GM19324 (cell line): ENCODE measurements at regions not wholly inside any gene's neighbourhood (a gene's known extent, or its start where the extent isn't known, plus 50 kb on each side); places are given as distances from the start of the nearest gene placed in this dataset.

Experiments used
- ATAC-seq: cut with Tn5 transposase; IDR thresholded peaks from one replicate; pipeline ENCODE4 v1.9.1; 2021; ENCODE audit warnings: mild to moderate bottlenecking, moderate library complexity; ENCODE audit not compliant: unreplicated experiment, low FRiP score

DNA sequence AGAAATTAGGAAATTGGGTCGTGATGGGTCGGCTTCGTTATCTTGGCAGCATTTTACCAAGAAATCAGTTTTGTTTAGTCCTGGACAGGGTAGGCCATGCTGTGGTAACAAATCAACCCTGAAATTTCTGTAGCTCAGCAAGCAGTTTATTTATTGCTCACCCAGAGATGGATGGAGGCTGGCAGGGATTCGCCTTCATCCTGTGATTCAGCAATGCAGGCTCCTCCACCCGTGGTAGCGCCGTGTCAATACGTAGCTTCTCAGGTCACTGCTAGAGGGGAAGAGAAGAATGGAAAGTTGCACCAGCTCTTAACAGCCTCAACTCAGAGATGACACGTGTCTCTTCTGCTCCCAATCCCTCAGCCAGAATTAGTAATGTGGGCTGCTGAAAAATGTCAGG is 157.0 kb upstream of the SGK1 start:
- no peak for ATAC-seq

DNA sequence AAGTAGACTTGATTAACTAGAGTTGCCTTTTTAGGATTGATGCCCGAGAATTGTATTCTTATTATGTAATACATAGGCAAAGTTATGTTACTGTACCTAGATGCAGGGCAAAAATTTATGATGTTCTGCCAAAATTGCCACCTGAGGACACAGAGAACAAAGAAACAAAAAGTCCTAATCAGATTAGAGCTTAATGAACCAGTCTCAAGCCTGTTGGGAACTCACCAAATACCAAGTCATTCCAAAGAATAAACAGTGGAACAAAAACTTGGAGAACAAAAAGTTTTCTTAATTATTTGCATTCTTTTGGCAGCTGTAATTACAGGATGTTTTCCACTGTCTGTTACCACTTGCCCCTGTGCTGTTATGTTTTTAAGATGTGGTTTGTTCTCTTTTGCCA is 154.7 kb upstream of the SGK1 start:
- no peak for ATAC-seq

DNA sequence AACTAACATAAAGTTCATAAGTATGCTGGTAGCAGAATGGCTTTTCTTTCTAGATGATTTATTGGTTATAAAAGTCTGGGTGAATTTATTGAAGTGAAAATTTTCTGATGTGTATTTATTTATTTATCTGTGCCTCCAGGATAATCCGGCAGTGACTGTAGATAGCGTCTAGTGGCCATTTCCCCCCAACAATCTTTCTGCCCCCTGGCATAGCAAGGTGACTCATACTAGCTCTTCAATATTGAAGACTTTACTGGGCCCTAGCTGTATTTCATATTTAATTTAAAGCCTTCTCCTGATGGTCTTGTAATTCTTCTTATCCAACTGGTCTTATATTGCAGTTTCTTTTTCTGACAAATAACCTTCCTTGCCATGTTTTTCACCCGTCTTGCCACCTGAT is 154.1 kb upstream of the SGK1 start:
- no peak for ATAC-seq

DNA sequence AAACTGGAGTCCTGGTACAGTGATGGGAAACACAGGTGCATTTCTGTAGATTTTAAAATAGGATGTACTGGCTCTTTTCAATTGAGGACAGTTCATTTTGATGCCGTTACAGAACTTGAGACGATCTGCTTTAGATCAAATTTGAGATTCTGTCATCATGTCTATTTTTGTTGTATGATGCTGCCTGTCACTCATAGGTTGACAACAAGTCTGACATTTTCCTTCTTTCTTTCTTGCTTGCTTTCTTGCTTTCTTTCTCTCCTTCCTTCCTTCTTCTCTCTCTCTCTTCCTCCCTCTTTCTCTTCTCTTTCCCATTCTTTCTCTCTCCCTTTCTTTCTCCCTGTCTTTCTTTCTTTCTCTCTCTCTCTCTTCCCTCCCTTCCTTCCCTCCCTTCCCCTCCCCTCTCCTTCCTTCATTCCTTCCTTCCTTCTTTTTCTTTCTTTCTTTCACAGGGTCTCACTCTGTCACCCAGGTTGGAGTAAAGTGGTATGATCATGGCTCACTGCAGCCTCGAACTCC is 152.6 kb upstream of the SGK1 start:
- no peak for ATAC-seq

DNA sequence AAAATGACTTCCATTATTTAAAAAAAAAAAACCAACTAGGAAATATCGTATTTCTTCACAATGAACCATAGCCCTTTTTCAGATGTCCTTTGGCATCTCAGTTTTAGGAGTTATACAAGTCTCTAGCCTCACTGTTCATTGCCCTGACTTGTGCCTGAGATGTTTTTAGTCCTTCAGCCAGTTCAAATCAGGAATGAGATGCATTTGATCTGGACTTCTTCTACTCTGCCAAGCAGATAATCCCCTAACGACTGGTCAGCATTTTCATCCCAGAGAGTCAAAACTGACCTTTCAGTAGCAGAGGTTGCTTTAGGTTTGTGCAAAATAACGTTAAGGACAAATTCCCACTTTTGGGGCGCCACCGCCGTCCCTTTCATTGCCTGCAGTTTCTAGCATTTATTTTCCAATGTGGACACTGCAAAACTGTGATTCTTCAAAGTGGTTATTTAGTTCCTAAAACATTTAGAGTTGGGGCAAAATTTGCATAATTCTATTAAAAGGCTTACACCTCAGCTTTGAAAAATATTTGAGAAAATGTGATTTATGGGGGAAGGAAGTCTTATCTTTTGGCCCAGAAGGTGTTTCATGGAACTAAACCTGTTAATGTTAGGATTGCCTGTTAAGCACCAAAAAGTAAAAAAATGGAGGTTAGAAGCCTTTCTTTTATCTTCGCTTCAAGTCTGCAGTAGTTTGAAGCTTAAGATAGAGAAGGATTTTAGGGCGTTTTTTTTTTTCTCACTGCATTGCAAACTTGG is 152.0 kb upstream of the SGK1 start:
- no peak for ATAC-seq

DNA sequence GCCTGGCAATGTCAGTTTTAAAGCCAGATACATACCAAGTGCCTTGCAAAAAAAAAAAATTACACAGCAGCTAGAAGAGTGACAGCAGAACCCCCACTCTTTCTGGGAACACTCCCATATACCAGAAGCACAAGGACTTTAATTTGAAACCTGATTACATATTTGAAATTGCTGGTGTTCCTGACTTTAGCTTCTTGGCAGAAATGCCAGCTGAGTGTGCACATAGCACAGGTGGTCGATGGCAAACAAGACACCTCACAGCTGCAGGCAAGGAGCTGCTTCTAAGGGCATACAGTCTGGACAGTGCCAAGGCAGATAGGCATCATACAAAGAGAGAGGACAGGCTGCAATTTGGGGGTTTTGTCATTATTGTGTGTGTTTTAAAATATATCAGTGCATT is 150.7 kb upstream of the SGK1 start:
- no peak for ATAC-seq

DNA sequence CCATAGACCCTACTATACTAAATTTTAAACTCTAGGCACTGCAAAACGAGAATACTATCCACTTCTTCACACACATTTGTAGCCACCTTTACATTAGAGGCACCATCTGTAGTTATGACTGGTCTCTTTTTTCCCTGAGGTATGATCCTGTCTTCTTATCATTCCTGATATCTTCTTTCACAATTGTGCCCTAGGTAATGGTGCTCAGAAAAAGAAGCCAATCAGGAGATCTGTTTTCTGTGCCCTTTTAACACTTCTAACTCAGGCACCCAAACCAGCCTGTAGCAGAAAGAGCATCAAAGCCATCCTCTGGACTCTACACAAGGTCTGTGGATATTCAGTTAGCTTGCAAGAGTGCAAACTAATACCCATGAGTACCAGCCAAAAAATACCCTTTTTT is 149.7 kb upstream of the SGK1 start:
- ATAC-seq, result no peak

DNA sequence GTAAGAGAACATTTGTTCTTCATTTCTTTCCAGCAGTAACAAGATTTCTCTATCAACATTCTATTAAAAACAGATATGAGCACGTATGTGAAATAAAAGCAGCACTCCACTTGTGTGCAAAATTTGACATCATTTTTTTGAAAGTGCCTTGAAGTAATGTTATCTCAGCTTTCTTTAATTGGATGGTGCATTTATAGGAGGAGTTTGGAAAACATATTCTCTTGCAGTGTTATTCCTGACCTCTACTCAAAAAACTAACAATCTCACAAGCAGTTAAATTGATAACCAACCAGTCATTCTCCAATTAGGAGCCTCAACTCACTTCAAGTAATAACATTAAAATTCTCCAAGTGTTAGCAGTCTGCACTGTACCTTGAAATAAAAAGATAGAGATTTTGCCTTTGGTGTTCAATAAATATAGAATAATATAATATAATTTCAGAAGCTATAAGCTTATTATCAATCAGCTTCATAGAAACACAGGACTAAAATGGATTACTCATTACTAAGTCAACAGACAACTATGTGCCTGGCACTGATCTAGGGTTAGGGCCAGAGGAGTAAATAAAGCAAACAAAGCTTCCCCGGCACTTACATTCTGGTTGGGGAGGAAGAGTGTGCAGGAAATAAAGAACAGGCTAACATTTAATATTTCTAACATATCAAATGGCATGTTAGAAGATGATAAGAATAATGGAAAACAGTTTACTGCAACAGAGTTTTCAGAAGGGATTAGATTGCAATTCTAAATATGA is 149.0 kb upstream of the SGK1 start:
- ATAC-seq, result no peak

DNA sequence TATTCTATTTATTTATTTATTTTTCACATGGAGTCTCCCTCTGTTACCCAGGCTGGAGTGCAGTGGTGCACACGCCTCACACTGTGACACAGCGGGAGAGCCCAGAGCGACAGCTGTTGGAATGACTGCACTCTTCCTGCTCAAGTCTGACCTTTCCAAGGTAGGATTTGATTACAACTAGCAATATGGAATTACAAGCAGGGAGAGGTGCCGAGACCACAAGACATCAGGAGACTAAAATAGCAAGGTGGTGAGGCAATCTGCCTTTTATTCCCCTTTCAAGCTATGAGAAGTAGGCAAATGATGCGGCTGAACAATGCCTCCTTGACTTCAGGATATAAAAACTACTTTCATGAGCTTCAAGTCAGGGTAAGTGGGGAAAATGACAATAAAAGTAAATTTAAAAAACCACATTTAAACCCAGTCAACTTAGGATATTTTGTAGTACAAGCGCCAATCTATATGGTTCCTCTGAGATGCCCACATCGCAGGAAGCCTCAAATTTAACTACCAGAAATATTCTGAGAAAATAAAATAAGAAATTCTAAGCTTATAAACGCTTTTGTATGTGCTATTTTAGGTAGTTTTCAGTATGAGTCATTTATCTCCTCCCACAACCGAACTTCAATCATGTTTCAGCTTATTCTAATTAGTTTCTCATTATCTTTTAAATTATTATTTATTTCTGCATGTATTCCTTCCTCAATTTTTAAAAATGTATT is 146.9 kb upstream of the SGK1 start:
- ATAC-seq, result no peak

DNA sequence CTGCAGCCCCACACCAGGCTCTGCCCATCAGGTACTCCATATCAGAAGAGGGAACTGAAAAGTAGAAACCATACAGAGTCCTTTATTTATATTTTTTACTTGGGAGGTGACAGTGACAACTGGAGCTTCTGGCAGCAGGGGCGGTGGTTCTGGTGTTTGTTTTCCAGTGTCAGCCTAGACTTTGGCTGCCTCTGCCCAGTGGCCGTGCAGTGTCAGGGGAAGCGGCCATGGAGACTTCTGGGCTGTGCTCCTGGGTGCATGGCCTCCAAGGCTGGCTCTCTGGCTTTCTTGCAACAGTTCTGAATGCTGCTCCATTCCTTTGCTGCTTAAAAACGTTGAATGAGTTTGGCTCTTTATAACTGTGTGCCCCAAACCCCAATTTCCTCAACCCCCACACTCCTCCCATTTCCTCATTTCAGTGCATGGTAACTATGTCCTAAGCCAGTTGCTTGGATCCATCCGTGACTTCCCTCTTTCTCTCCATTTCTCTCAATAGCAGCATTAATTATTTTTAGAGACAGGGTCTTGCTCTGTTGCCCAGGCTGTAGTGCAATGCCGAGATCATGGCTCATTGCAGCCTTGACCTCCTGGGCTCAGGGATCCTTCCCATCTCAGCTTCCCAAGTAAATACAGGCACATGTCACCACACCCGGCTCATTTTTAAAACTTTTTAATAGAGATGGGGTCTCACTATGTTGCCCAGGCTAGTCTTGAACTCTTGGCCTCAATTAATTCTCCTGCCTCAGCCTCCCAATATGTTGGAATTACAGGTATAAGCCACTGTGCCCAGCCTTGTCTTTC is 141.1 kb upstream of the SGK1 start:
- ATAC-seq, result no peak

DNA sequence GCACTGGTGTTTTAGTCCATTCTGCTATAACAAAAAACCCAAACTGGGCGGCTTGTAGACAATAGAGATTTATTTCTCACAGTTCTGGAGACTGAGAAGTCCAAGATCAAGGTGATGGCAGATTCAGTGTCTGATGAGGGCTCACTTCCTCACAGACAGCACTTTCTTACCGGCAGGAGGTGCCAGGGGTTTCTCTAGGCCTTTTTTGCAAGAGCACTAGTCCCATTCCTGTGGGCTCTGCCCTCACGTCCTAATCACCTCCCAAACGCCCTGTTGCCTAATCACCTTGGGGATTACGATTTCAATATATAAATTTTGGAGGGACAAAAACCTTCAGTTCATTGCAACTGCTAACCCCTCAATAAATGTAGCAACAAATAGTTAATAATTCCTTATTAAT is 140.0 kb upstream of the SGK1 start:
- no peak for ATAC-seq

DNA sequence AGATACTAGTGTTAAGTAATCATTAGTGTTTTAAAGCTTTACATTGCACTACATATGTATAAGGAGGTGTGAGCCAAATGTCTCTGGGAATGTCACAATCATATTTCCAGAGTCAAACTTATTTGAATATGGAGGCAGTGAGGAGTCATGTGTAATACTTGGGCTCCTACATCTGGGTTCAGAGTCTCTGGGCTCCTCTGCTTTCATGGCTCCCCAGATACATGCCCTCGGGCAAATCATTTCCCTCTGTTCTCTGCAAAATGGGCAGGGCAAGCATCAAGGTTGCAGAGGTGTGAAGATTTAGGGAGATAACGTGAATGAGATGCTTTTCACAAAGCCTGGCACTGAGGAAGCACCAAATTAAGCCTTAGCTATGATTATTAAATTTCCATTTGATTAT is 138.3 kb upstream of the SGK1 start:
- ATAC-seq, result no peak

DNA sequence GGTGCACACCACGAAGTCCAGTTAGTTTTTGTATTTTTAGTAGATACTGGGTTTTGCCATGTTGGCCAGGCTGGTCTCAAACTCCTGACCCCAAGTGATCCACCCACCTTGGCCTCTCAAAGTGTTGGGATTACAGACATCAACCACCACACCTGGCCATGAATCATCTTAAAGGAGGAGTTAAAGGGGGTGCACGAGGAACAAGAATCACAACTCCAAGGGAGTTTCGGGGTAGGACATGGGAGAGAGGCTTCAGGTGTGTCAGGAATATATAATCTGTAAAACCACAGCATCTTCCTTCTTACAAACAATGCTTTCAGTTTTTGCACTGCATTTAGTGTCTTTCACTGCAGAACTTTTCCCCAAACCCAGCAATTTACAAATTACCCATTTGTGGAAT is 137.4 kb upstream of the SGK1 start:
- no peak for ATAC-seq

DNA sequence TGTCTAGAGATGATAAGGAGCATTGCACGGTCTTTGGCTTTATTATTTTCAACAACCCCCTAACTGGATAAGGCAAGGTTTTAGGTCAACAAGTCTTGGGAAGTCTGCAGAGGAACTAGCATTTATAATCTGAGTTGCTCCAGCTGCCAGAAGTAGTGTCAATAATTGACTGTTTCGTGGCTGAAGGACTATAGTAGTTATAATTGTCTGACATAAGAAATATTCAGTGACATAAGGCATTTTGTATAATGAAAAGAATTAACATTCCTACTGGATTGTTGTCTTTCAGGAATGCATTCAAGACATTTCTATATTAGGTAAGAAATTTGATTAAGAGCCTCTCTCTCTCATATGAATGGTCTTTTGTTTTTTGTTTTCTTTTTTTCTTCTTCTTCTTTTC is 136.9 kb upstream of the SGK1 start:
- ATAC-seq, result no peak

DNA sequence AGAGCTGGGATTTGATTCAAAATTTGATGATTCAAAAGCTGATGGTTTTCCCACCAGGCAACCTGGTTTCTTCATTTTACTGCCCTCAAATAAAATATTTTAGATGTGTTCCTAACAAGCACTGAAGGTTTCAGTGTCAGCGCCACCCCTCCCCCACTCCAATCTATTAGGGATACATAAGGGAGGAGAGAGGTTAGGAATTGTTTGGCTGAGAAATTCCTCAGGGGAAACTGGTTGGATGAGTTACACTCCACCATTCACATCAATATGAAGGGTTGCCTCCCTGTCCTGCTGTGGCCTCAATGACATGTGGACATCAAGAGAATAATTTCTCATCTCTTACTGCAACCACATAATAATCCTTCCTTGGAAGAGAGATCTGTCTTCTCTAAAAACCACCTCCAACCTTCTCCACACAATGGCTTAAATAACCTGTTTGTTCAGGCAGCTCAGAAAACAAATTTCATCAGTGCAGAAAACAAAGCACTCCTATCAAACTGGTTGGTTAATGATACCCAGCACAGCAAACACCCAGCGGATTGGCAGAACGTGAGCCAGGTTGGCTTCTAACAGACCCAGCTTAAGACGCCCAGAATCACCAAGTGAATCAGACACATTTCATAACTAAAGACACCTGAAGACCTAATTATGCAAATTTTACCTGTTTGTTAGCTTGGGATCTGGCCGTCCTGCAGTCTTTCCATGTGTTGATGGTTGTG is 136.0 kb upstream of the SGK1 start:
- no peak for ATAC-seq

DNA sequence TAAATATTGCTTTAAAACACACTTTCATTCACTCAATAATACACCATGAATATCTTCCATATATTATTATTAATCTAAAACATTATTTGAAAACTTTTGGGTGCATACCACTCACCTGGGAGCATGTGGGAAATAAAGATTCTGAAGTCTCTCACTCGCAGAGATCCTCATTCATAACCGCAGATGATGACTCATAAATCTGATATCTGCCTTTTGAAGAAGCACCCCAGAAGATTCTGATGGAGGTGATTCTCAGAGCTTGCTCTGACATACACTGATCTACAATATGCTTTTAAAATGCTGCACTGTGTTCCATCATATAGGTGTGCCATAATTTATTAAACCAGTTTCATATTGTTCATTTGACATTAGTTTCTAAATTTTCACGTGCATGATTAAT is 135.0 kb upstream of the SGK1 start:
- no peak for ATAC-seq

DNA sequence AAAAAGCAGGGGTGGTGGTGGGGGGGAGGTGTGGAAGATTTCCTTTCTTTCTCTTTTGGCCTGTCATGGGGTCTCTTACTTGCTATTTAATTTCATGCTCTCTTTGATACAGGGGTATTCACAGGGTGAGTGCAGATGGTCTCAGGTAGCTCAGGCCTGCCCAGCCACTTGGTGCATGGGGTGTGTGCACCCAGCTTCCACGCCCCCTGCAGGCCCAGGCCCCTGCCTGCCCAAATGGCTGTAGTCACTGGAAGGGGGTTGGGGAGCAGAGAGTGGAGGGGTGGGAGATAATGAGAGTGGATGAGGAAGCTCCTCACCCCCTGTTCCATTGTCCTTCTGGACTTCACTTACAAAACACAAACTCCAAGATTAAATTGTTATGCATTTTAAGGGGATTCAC is 133.6 kb upstream of the SGK1 start:
- no peak for ATAC-seq

DNA sequence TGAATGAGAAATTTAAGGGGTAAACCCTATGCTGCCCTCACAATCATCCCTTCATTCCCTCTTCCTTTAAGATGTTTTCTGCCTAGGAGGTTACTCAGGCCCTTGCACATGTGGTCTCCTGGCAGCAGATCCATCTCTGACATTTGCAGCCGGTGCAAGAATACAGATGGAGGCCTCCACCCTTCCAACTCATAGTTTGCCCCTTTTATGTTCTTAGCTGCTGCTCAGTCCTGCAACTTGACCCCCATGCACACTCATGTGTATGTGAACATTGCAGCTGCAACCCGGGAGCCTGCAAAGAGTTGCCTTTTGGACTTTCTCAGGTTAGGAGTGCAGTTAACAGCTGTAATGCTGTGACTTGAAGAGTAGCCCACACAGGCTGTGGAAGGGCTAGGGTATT is 131.9 kb upstream of the SGK1 start:
- no peak for ATAC-seq

DNA sequence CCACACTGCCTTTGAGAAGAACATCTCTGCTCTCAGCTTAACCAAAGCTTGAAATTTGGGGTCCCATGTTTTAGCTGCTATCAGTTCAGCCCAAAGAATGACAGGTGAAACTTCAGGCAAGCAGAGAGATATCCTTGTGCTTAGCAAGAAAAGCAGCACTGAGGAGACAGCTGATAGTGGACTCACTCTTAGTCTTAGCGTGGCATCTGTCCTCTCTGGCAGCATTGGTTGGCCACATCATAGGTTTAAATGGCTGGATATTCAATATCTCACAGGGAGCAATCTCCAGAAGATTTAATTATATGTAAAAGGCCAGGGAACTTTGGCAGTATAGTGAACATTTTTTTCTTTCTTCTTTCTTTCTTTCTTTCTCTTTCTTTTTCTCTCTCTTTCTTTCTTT is 131.1 kb upstream of the SGK1 start:
- ATAC-seq, result no peak

DNA sequence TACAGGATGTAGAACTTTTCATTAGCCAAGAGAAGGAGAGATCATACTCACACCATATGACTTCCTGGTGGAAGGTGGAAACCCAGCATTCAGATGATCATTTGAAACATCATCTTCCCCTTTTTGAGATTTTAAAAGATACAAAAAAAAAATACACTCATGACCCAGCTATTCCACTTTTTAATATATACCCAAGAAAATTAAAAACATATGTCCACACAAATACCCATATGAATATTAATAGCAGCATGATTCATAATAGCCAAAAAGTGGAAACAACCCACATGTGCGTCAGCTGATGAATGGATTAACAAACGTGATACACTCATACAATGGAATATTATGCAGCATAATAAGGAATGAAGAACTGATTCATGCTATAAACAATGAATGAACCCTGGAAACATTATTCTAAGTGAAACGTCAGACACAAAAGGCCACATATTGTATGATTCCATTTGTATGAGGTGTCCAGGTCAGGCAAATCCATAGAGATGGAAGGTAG is 130.0 kb upstream of the SGK1 start:
- ATAC-seq, result no peak
